HCT116 (cell line): ENCODE measurements at regions not wholly inside any gene's neighbourhood (a gene's known extent, or its start where the extent isn't known, plus 50 kb on each side); places are given as distances from the start of the nearest gene placed in this dataset.

ENCODE experiments used
- ATAC-seq: fragments of 200-7000 bp; cut with Tn5 transposase; 2 replicates; pipeline ENCODE4 v1.9.1; 2020; ENCODE audit warnings: mild to moderate bottlenecking, moderate library complexity
- BruUV-seq: library from RNA; stranded (reverse); fragments of 400-500 nt; replicated peaks from 2 replicates; lab custom pipeline; 2021; lab: Mats Ljungman, UMichigan
- CTCF ChIA-PET: fragments of 300-600 bp; sonication (Branson Sonifier 250); formaldehyde crosslinking; loops from one replicate; lab custom pipeline; 2021; ENCODE audit warnings: antibody characterized with exemption; lab: Charles Lee
- POLR2A ChIA-PET: fragments of 300-600, 350-600 bp; sonication (Branson Sonifier 250); formaldehyde crosslinking; loops from one replicate; lab custom pipeline; 2021; ENCODE audit warnings: antibody characterized with exemption; lab: Charles Lee
- RAD21 ChIA-PET, 2 experiments: fragments of 300-600 bp; sonication (Branson Sonifier 250); formaldehyde crosslinking; loops; one replicate each; lab custom pipeline; 2023; ENCODE audit warnings: low total read pairs in 2 of 2; ENCODE audit not compliant: uncharacterized antibody in 2 of 2, unreplicated experiment in 2 of 2, low non-redundant PET in 1 of 2; lab: Charles Lee
- DNase-seq: peaks from one replicate; pipeline ENCODE4 v3.0.0-alpha.2; 2010; ENCODE audit warnings: low read depth, low spot score
- H2AFZ ChIP-seq: fragments of 200-600 bp; shearing (Covaris generic), sonication (generic); 2 replicates; pipeline ENCODE4 v1.6.1; 2017; ENCODE audit warnings: low read depth, mixed run types, mixed read lengths, antibody characterized with exemption, low read length; ENCODE audit not compliant: poor library complexity, severe bottlenecking
- H3K27ac ChIP-seq: 2 replicates; pipeline ENCODE4 v1.5.1; 2012; ENCODE audit warnings: low read depth, low read length
- H3K27me3 ChIP-seq: fragments of 200-600 bp; sonication (generic); 2 replicates; pipeline ENCODE4 v1.6.1; 2016; ENCODE audit warnings: mixed run types, low read length, mixed read lengths; ENCODE audit not compliant: insufficient read depth
- H3K36me3 ChIP-seq, 2 experiments: fragments of 200-500 bp in 1 of 2; fragments of 200-600 bp in 1 of 2; sonication (Bioruptor generic) in 1 of 2; sonication (generic) in 1 of 2; 2 replicates each; pipeline versions ENCODE4 v1.5.1 to v1.6.1; 2014 to 2016; ENCODE audit warnings: low read length in 2 of 2, inconsistent platforms in 1 of 2, mixed read lengths in 1 of 2, mixed run types in 1 of 2; ENCODE audit not compliant: insufficient read depth in 2 of 2, control insufficient read depth in 1 of 2
- H3K4me1 ChIP-seq, 2 experiments: fragments of 200-600 bp in 1 of 2; sonication (generic) in 1 of 2; 2 replicates each; pipeline versions ENCODE4 v1.5.1 to v1.6.1; 2012 to 2017; ENCODE audit warnings: low read length in 2 of 2, inconsistent platforms in 1 of 2, mild to moderate bottlenecking in 1 of 2, mixed read lengths in 1 of 2, mixed run types in 1 of 2, moderate library complexity in 1 of 2; ENCODE audit not compliant: insufficient read depth in 2 of 2, control insufficient read depth in 1 of 2
- H3K4me2 ChIP-seq: fragments of 200-600 bp; sonication (generic); 2 replicates; pipeline ENCODE4 v1.6.1; 2017; ENCODE audit warnings: mixed run types, low read length, mixed read lengths
- H3K4me3 ChIP-seq, 2 experiments: fragments of 200-600 bp in 1 of 2; sonication (generic) in 1 of 2; replicated peaks in 1 of 2; 2 replicates each; pipeline ENCODE4 v1.5.1; 2011 to 2016; ENCODE audit warnings: low read length in 2 of 2, control low read depth in 1 of 2, low read depth in 1 of 2, mild to moderate bottlenecking in 1 of 2, mixed read lengths in 1 of 2, mixed run types in 1 of 2
- H3K79me2 ChIP-seq: fragments of 200-600 bp; sonication (generic); 2 replicates; pipeline ENCODE4 v1.6.1; 2017; ENCODE audit warnings: mild to moderate bottlenecking, mixed run types, low read length, moderate library complexity, mixed read lengths; ENCODE audit not compliant: insufficient read depth
- H3K9ac ChIP-seq: fragments of 200-600 bp; sonication (generic); 2 replicates; pipeline ENCODE4 v1.6.1; 2016; ENCODE audit warnings: low read length, mixed read lengths
- H3K9me2 ChIP-seq: fragments of 200-600 bp; sonication (generic), shearing (Covaris generic); 2 replicates; pipeline ENCODE4 v1.6.1; 2017; ENCODE audit warnings: mixed run types, mild to moderate bottlenecking, moderate library complexity; ENCODE audit not compliant: insufficient read depth
- H3K9me3 ChIP-seq, 2 experiments: fragments of 200-500 bp in 1 of 2; fragments of 200-600 bp in 1 of 2; sonication (Bioruptor generic) in 1 of 2; sonication (generic) in 1 of 2; 2 replicates each; pipeline ENCODE4 v1.6.1; 2014 to 2017; ENCODE audit warnings: low read length in 2 of 2, mixed read lengths in 2 of 2, inconsistent platforms in 1 of 2, low read depth in 1 of 2, mild to moderate bottlenecking in 1 of 2, mixed run types in 1 of 2, moderate library complexity in 1 of 2; ENCODE audit not compliant: control insufficient read depth in 1 of 2, insufficient read depth in 1 of 2
- H4K20me1 ChIP-seq: fragments of 200-600 bp; sonication (generic), shearing (Covaris generic); 2 replicates; pipeline ENCODE4 v1.6.1; 2017; ENCODE audit warnings: mixed run types, mild to moderate bottlenecking, moderate library complexity; ENCODE audit not compliant: insufficient read depth
- POLR2A ChIP-seq: IDR thresholded peaks from 2 replicates; pipeline ENCODE4 v1.7.0; 2011; ENCODE audit warnings: borderline replicate concordance; ENCODE audit not compliant: insufficient read depth, insufficient read length; ENCODE audit errors: extremely low read depth
- RAD21 ChIP-seq: IDR thresholded peaks from 2 replicates; pipeline ENCODE4 v1.6.1; 2012; ENCODE audit warnings: low read depth, mild to moderate bottlenecking
- ZFX ChIP-seq: fragments of 450-650 bp; IDR thresholded peaks from 2 replicates; pipeline ENCODE4 v1.6.1; 2017
- intact Hi-C: fragments of 100-400 bp; cut with micrococcal nuclease; formaldehyde crosslinking; loops from 2 replicates; pipeline ENCODE4 v1.10.0; 2022
- TF ChIP-seq, protein P1 (sequence below): IDR thresholded peaks from 2 replicates; pipeline ENCODE4 v1.6.1; 2011; ENCODE audit warnings: mild to moderate bottlenecking, low read length, moderate library complexity; ENCODE audit not compliant: insufficient replicate concordance; ENCODE audit errors: extremely low read depth
- TF ChIP-seq, protein P2 (sequence below): IDR thresholded peaks from 2 replicates; pipeline ENCODE4 v1.6.1; 2012

DNA sequence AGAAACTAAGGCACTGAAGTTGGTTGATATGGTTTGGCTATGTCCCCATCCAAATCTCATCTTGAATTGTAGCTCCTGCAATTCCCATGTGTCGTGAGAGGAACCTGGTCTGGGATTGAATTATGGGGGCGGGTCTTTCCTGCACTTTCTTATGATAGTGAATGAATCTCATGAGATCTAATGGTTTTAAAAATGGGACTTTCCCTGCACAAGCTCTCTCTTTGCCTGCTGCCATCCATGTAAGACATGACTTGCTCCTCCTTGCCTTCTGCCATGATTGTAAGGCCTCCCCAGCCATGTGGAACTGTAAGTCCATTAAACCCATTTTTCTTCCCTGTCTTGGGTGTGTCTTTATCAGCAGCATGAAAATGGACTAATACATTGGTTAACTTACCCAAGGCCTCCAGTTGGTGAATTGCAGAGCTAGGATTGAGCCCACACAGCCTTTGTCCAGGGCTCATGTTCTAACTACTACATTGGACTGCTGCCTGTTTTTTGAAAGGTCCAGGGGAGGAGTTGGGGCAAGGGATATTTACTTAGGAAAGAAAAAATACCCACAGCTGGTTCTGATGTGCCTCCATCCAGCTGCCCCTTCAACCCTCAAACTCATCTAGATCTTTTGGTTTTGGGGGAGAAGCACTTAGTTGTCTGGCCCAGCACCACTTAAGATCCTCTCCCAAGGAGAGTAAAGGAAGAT is 107.8 kb upstream of the NAV2 start:
- Histone ChIP-seq H3K79me2 (no peaks in the 10 kb centered on the region), H3K9me2 (no peaks in the 10 kb centered on the region), H3K36me3 (no peaks in the 10 kb centered on the region), H2AFZ (no peak overlapping the region), H3K9me3 (no peaks in the 10 kb centered on the region), H3K4me2 (no peak overlapping the region), H3K27me3 (peaks cover 25% of the 10 kb centered on the region), H3K9ac (no peak overlapping the region), H3K4me1 (no peaks in the 10 kb centered on the region), H4K20me1 (no peaks in the 10 kb centered on the region), H3K4me3 (no peak overlapping the region), H3K27ac (no peak overlapping the region)
- CTCF ChIA-PET, result no interaction called here
- intact Hi-C loops, result no loop called here
- TF ChIP-seq, protein P1, sequence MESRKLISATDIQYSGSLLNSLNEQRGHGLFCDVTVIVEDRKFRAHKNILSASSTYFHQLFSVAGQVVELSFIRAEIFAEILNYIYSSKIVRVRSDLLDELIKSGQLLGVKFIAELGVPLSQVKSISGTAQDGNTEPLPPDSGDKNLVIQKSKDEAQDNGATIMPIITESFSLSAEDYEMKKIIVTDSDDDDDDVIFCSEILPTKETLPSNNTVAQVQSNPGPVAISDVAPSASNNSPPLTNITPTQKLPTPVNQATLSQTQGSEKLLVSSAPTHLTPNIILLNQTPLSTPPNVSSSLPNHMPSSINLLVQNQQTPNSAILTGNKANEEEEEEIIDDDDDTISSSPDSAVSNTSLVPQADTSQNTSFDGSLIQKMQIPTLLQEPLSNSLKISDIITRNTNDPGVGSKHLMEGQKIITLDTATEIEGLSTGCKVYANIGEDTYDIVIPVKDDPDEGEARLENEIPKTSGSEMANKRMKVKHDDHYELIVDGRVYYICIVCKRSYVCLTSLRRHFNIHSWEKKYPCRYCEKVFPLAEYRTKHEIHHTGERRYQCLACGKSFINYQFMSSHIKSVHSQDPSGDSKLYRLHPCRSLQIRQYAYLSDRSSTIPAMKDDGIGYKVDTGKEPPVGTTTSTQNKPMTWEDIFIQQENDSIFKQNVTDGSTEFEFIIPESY, result no peak
- POLR2A ChIA-PET, result no interaction called here
- ATAC-seq (no peak), DNase-seq (no peak)
- no TSS peak for BruUV-seq
- RAD21 ChIA-PET, result no interaction called here

DNA sequence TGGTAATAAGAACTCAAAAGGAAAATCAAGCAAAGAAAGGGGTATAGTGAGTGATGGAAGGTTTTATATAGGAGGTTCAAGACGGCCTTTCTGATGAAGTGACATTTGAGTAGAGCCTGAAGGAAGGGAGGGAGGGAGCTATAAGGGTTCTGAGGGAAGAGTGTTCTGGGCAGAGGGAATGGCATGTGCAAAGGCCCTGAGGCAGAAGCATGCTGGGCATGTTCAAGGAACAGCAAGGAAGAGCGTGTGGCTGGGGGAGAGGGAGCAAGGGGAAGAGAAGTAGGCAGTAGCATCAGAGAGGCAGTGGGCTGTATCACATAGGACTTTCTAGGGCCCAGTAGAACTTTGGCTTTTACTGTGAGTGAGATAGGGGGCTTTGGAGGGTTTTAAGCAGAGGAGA is 108.9 kb upstream of the NAV2 start:
- ChIA-PET RAD21 (no interaction called here), POLR2A (no interaction called here), CTCF (no interaction called here)
- ATAC-seq (no peak), DNase-seq (no peak)
- Histone ChIP-seq H3K79me2 (no peaks in the 10 kb centered on the region), H3K9ac (no peak overlapping the region), H3K36me3 (no peaks in the 10 kb centered on the region), H3K9me3 (no peaks in the 10 kb centered on the region), H3K4me2 (no peak overlapping the region), H4K20me1 (no peaks in the 10 kb centered on the region), H3K4me1 (no peaks in the 10 kb centered on the region), H3K4me3 (no peak overlapping the region), H3K27me3 (peaks cover 18% of the 10 kb centered on the region), H2AFZ (no peak overlapping the region), H3K9me2 (no peaks in the 10 kb centered on the region), H3K27ac (no peak overlapping the region)
- no TSS peak for BruUV-seq
- no peak for TF ChIP-seq ZFX
- no peak for TF ChIP-seq POLR2A
- no peak for TF ChIP-seq RAD21
- TF ChIP-seq, protein P2, sequence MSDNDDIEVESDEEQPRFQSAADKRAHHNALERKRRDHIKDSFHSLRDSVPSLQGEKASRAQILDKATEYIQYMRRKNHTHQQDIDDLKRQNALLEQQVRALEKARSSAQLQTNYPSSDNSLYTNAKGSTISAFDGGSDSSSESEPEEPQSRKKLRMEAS, result no peak
- intact Hi-C loops, result no loop called here
